ENCODE measurements at regions not wholly inside any gene's neighbourhood (a gene's known extent, or its start where the extent isn't known, plus 50 kb on each side); places are given as distances from the start of the nearest gene placed in this dataset.

- ATAC-seq (ENCODE audit: low FRiP score) (peak; percentile 54), DNase-seq (ENCODE audit: low spot score) (no peak)
- TF ChIP-seq, protein P1, sequence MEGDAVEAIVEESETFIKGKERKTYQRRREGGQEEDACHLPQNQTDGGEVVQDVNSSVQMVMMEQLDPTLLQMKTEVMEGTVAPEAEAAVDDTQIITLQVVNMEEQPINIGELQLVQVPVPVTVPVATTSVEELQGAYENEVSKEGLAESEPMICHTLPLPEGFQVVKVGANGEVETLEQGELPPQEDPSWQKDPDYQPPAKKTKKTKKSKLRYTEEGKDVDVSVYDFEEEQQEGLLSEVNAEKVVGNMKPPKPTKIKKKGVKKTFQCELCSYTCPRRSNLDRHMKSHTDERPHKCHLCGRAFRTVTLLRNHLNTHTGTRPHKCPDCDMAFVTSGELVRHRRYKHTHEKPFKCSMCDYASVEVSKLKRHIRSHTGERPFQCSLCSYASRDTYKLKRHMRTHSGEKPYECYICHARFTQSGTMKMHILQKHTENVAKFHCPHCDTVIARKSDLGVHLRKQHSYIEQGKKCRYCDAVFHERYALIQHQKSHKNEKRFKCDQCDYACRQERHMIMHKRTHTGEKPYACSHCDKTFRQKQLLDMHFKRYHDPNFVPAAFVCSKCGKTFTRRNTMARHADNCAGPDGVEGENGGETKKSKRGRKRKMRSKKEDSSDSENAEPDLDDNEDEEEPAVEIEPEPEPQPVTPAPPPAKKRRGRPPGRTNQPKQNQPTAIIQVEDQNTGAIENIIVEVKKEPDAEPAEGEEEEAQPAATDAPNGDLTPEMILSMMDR (IDR thresholded peaks at IDR 0.05): no peak
These were observed 70.5 kb upstream of the BLID start for GRCh38 chr11:122186439-122187080.

DNA sequence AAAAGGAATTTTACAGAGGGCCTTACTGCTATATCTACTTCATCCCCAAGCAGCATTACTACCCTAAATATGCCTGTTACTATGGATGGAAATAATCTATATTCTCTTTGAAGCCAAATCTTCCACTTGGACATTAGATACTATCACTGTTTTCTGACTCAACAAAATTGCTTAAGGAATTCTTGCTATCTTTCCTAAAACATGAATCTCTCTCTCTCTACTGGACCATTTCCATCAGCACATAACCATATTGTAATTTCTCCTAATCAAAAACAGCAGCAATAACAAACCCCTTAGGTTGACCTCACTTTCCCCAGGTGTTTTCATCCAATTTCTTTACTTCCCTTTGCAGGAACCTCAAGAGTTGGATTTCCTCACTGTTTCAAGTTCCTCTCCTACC, 67.9 kb upstream of the BLID start:
- DNase-seq (ENCODE audit: low spot score) (no peak), ATAC-seq (ENCODE audit: low FRiP score) (no peak)
- TF ChIP-seq, protein P1 (IDR thresholded peaks at IDR 0.05): no peak

DNA sequence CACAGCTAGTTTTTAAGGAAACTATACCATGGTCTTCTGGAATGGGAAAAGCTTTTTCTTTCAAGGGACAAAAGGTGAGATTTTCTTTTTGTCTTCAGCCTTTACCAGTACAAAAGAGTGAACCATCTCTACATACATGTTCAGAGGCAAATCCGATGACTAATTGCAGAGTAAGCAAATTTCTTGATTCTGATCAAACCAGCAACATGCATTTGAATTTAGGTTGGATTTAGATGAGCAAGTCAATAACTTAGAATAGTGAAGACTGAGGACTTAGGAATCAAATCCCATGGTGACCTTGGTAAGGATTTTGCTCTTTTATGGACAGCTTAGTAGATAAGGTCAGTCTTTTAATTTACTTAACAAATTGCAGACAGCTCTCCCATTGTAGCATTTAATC, 65.9 kb upstream of the BLID start:
- no peak for ATAC-seq (ENCODE audit: low FRiP score)
- DNase-seq (ENCODE audit: low spot score): no peak
- TF ChIP-seq, protein P1 (IDR thresholded peaks at IDR 0.05): no peak

GRCh38 chr11:122181372-122181771, 65.4 kb upstream of the BLID start:
- ATAC-seq (ENCODE audit: low FRiP score): no peak
- DNase-seq (ENCODE audit: low spot score): no peak
- TF ChIP-seq, protein P1 (IDR thresholded peaks at IDR 0.05): no peak

DNA sequence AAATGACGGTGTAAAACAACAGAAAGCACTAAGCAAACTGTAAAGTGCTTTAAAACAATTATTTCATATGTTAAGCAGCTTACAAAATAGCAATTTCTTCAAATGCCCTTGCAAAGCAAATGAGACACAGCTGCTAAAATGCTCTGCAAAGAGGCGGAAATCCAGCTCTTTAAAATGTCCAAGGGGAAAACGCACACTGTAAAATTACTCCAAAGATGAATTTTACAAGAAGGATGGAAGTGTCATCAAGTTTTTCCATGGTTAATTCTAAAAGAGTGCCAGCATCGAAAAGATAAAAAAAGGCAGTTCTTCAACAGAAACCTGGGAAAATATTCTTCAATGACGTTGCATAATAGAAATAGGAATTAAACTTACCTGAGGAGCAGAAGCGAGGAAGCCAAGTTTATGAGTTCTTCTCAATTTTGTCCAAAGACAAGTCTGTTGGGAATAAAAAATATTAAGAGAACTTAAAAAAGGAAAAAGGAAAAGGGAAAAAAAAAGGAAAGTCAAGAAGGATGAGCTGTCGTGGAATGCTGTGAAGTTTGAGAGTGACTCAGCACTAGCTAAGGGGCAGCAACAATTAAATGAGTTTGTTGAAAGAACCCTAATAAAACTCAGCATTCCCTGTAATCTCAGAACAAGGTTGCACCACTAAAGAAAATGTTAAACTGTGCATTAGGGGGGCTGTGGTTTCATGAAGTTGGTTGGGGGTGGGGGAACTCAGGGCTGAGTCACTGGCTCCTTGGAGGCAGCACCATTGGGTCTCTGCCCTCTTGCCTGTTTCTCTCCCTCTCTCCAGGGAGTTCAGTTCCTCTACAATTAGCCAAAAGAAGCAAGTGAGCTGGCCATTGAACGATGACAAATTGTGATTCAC, 64.2 kb upstream of the BLID start:
- DNase-seq (ENCODE audit: low spot score) (no peak), ATAC-seq (ENCODE audit: low FRiP score) (peak; percentile 81)
- TF ChIP-seq, protein P1 (IDR thresholded peaks at IDR 0.05): no peak

DNA sequence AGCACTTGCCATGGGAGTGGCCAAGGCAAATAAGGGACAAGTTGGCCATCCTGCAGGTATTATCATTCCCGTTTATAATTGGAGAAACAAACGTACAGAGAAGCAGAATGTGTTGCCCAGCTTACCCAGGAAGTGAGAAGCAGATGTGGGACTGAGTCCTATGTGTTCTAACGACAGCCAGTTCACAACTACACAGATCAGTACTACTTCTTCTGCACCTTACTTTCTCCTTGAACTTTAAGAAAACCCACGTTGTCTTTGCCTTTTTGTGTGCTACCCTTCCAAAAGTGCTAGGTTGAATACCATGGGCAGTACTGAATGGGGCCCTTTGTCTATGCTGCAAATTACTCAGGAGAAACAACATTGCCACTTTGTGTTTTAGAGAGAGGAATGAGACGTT, 62.8 kb upstream of the BLID start:
- TF ChIP-seq, protein P1 (IDR thresholded peaks at IDR 0.05): no peak
- DNase-seq (ENCODE audit: low spot score): no peak
- ATAC-seq (ENCODE audit: low FRiP score): no peak

GRCh38 chr11:122177238-122177637, 61.2 kb upstream of the BLID start:
- no peak for DNase-seq (ENCODE audit: low spot score)

More at GRCh38 chr11:122177238-122177637, 61.2 kb upstream of the BLID start:
- TF ChIP-seq, protein P1 (IDR thresholded peaks at IDR 0.05): no peak
- ATAC-seq (ENCODE audit: low FRiP score): no peak

All from omental fat pad (tissue), 3 donors.